HT-29 (cell line): ENCODE measurements at regions not wholly inside any gene's neighbourhood (a gene's known extent, or its start where the extent isn't known, plus 50 kb on each side); places are given as distances from the start of the nearest gene placed in this dataset.

Experiments used
- DNase-seq: peaks from one replicate; pipeline ENCODE4 v3.0.0-alpha.2; 2015; ENCODE audit warnings: low spot score

- no peak for DNase-seq
Measured at GRCh38 chr14:26992403-26993115, 394.7 kb upstream of the NOVA1 start.

GRCh38 chr14:26993556-26993955 lies 395.7 kb upstream of the NOVA1 start:
- no peak for DNase-seq

GRCh38 chr14:26995301-26995700 lies 397.5 kb upstream of the NOVA1 start:
- DNase-seq = no peak

- no peak for DNase-seq
Measured at GRCh38 chr14:26996246-26996645, 398.4 kb upstream of the NOVA1 start.

GRCh38 chr14:27002179-27002578 lies 404.3 kb upstream of the NOVA1 start:
- DNase-seq = no peak

GRCh38 chr14:27006570-27006969 lies 408.7 kb upstream of the NOVA1 start:
- DNase-seq = no peak

- DNase-seq = no peak
Measured at GRCh38 chr14:27008187-27008586, 410.4 kb upstream of the NOVA1 start.

GRCh38 chr14:27012641-27013040 lies 414.8 kb upstream of the NOVA1 start:
- no peak for DNase-seq

GRCh38 chr14:27013678-27014077 lies 415.8 kb upstream of the NOVA1 start:
- DNase-seq = no peak

- no peak for DNase-seq
Measured at GRCh38 chr14:27015065-27015464, 417.2 kb upstream of the NOVA1 start.

- DNase-seq = no peak
Measured at GRCh38 chr14:27025648-27026047, 427.8 kb upstream of the NOVA1 start.

GRCh38 chr14:27026097-27026496 lies 428.3 kb upstream of the NOVA1 start:
- DNase-seq = no peak

- no peak for DNase-seq
Measured at GRCh38 chr14:27040552-27040951, 442.7 kb upstream of the NOVA1 start.

- no peak for DNase-seq
Measured at GRCh38 chr14:27049701-27050100, 451.9 kb upstream of the NOVA1 start.

- DNase-seq = no peak
Measured at GRCh38 chr14:27050208-27050607, 452.4 kb upstream of the NOVA1 start.

- no peak for DNase-seq
Measured at GRCh38 chr14:27056586-27056985, 458.8 kb upstream of the NOVA1 start.

- DNase-seq = no peak
Measured at GRCh38 chr14:27061299-27061698, 463.5 kb upstream of the NOVA1 start.

GRCh38 chr14:27063959-27064358 lies 466.1 kb upstream of the NOVA1 start:
- DNase-seq = no peak

GRCh38 chr14:27065886-27066285 lies 468.1 kb upstream of the NOVA1 start:
- no peak for DNase-seq

- DNase-seq = no peak
Measured at GRCh38 chr14:27067961-27068360, 470.1 kb upstream of the NOVA1 start.

- DNase-seq = no peak
Measured at GRCh38 chr14:27072589-27072988, 474.8 kb upstream of the NOVA1 start.

- no peak for DNase-seq
Measured at GRCh38 chr14:27075503-27075902, 477.7 kb upstream of the NOVA1 start.

- no peak for DNase-seq
Measured at GRCh38 chr14:27077214-27077613, 479.4 kb upstream of the NOVA1 start.

- no peak for DNase-seq
Measured at GRCh38 chr14:27077710-27078109, 479.9 kb upstream of the NOVA1 start.
